GM21576 (cell line): ENCODE measurements at regions not wholly inside any gene's neighbourhood (a gene's known extent, or its start where the extent isn't known, plus 50 kb on each side); places are given as distances from the start of the nearest gene placed in this dataset.

Source experiments
- ATAC-seq: cut with Tn5 transposase; IDR thresholded peaks from one replicate; pipeline ENCODE4 v1.9.1; 2021; ENCODE audit warnings: mild to moderate bottlenecking, moderate library complexity; ENCODE audit not compliant: unreplicated experiment

GRCh38 chr6:28695715-28696114 is 170.0 kb downstream of the GPX5 start:
- no peak for ATAC-seq

GRCh38 chr6:28696167-28696566 is 170.5 kb downstream of the GPX5 start:
- ATAC-seq: no peak

GRCh38 chr6:28696682-28697081 is 171.0 kb downstream of the GPX5 start:
- ATAC-seq: no peak

GRCh38 chr6:28707387-28708282 is 182.0 kb downstream of the GPX5 start:
- ATAC-seq: no peak

GRCh38 chr6:28709478-28710349 is 184.0 kb downstream of the GPX5 start:
- no peak for ATAC-seq

GRCh38 chr6:28710466-28711191 is 184.9 kb downstream of the GPX5 start:
- no peak for ATAC-seq

GRCh38 chr6:28711325-28711724 is 185.6 kb downstream of the GPX5 start:
- no peak for ATAC-seq

GRCh38 chr6:28711788-28712341 is 186.2 kb downstream of the GPX5 start:
- no peak for ATAC-seq

GRCh38 chr6:28712982-28713381 is 187.3 kb downstream of the GPX5 start:
- ATAC-seq: no peak

GRCh38 chr6:28719275-28719940 is 193.7 kb downstream of the GPX5 start:
- ATAC-seq: no peak

- ATAC-seq: no peak
Observed at GRCh38 chr6:28720357-28721231, 194.9 kb downstream of the GPX5 start.

- ATAC-seq: no peak
Observed at GRCh38 chr6:28721372-28721771, 195.7 kb downstream of the GPX5 start.

GRCh38 chr6:28724395-28724794 is 198.7 kb downstream of the GPX5 start:
- ATAC-seq: no peak

GRCh38 chr6:28725274-28725809 is 198.4 kb downstream of the TRIM27 start:
- ATAC-seq: no peak

GRCh38 chr6:28725890-28726348 is 197.9 kb downstream of the TRIM27 start:
- no peak for ATAC-seq

GRCh38 chr6:28726569-28727309 is 197.0 kb downstream of the TRIM27 start:
- no peak for ATAC-seq

GRCh38 chr6:28727559-28728211 is 196.1 kb downstream of the TRIM27 start:
- ATAC-seq: no peak
